ENCODE measurements at regions not wholly inside any gene's neighbourhood (a gene's known extent, or its start where the extent isn't known, plus 50 kb on each side); places are given as distances from the start of the nearest gene placed in this dataset.

- TF ChIP-seq, protein P1, sequence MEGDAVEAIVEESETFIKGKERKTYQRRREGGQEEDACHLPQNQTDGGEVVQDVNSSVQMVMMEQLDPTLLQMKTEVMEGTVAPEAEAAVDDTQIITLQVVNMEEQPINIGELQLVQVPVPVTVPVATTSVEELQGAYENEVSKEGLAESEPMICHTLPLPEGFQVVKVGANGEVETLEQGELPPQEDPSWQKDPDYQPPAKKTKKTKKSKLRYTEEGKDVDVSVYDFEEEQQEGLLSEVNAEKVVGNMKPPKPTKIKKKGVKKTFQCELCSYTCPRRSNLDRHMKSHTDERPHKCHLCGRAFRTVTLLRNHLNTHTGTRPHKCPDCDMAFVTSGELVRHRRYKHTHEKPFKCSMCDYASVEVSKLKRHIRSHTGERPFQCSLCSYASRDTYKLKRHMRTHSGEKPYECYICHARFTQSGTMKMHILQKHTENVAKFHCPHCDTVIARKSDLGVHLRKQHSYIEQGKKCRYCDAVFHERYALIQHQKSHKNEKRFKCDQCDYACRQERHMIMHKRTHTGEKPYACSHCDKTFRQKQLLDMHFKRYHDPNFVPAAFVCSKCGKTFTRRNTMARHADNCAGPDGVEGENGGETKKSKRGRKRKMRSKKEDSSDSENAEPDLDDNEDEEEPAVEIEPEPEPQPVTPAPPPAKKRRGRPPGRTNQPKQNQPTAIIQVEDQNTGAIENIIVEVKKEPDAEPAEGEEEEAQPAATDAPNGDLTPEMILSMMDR (conservative IDR thresholded peaks at IDR 0.05; ENCODE audit: low read depth, low read length): no peak
- no peak for TF ChIP-seq EZH2 (IDR thresholded peaks at IDR 0.05; ENCODE audit: borderline replicate concordance, low read depth, low read length, poor library complexity, severe bottlenecking)
Observed at GRCh38 chr9:84107081-84107480, 126.5 kb downstream of the RMI1 start.
